PFSK-1 (cell line): ENCODE measurements at regions not wholly inside any gene's neighbourhood (a gene's known extent, or its start where the extent isn't known, plus 50 kb on each side); places are given as distances from the start of the nearest gene placed in this dataset.

Experiments
- POLR2AphosphoS5 ChIP-seq: IDR thresholded peaks from 2 replicates; pipeline ENCODE4 v1.6.1; 2012; ENCODE audit warnings: low read depth, mild to moderate bottlenecking, control low read depth, low read length, moderate library complexity
- REST ChIP-seq, 2 experiments: IDR thresholded peaks; 2 replicates each; pipeline versions ENCODE4 v1.6.1 to v1.8.0; 2011 to 2012; ENCODE audit warnings: low read depth in 2 of 2, low read length in 2 of 2, control low read depth in 1 of 2, inconsistent platforms in 1 of 2, mild to moderate bottlenecking in 1 of 2, moderate library complexity in 1 of 2; ENCODE audit not compliant: insufficient read depth in 1 of 2
- SIN3A ChIP-seq: IDR thresholded peaks from 2 replicates; pipeline ENCODE4 v1.6.1; 2012; ENCODE audit warnings: mild to moderate bottlenecking, low read length, moderate library complexity, borderline replicate concordance; ENCODE audit not compliant: insufficient read depth
- TAF1 ChIP-seq: IDR thresholded peaks from 2 replicates; pipeline ENCODE4 v1.6.1; 2012; ENCODE audit warnings: low read length, control low read depth, borderline replicate concordance; ENCODE audit not compliant: insufficient read depth

GRCh38 chr12:66960006-66960405 lies 281.1 kb upstream of the GRIP1 start:
- no peak for TF ChIP-seq REST (IDR thresholded peaks at IDR 0.05; ENCODE audit: insufficient read depth in 1 of 2, low read depth in 2 of 2, low read length in 2 of 2)
- TF ChIP-seq POLR2AphosphoS5: no peak
- no peak for TF ChIP-seq SIN3A
- TF ChIP-seq TAF1: no peak
